PC-9 (cell line): ENCODE measurements at regions not wholly inside any gene's neighbourhood (a gene's known extent, or its start where the extent isn't known, plus 50 kb on each side); places are given as distances from the start of the nearest gene placed in this dataset.

ENCODE experiments used
- BruUV-seq: library from RNA; stranded (reverse); fragments of 400-500 nt; replicated peaks from 2 replicates; lab custom pipeline; 2021; lab: Mats Ljungman, UMichigan
- CTCF ChIA-PET: fragments of 300-600 bp; sonication (Branson Sonifier 250); formaldehyde crosslinking; loops from one replicate; lab custom pipeline; 2022; ENCODE audit warnings: antibody characterized with exemption; lab: Charles Lee
- POLR2A ChIA-PET: fragments of 300-600 bp; sonication (Branson Sonifier 250); formaldehyde crosslinking; loops from one replicate; lab custom pipeline; 2022; ENCODE audit warnings: antibody characterized with exemption; ENCODE audit not compliant: unreplicated experiment; lab: Charles Lee
- DNase-seq, 2 experiments: peaks; one replicate each; pipeline versions ENCODE4 v3.0.0 to v3.0.0-alpha.2; 2015 to 2022; ENCODE audit warnings: mixed read lengths in 1 of 2
- H2AFZ ChIP-seq: fragments of 200-600 bp; sonication (generic); 2 replicates; pipeline ENCODE4 v1.8.1; 2017; ENCODE audit warnings: antibody characterized with exemption
- H3F3A ChIP-seq: fragments of 200-600 bp; sonication (generic); 2 replicates; pipeline ENCODE4 v1.8.1; 2017; ENCODE audit warnings: antibody characterized with exemption, mild to moderate bottlenecking, low read depth; ENCODE audit not compliant: insufficient read depth
- H3K27ac ChIP-seq: fragments of 200-600 bp; sonication (generic); 2 replicates; pipeline ENCODE4 v1.6.1; 2016; ENCODE audit warnings: mixed run types
- H3K27me3 ChIP-seq: fragments of 200-600 bp; sonication (generic); 2 replicates; pipeline ENCODE4 v1.6.1; 2016; ENCODE audit warnings: low read depth, mixed run types; ENCODE audit not compliant: insufficient read depth
- H3K36me3 ChIP-seq: fragments of 200-600 bp; sonication (generic); 2 replicates; pipeline ENCODE4 v1.6.1; 2016; ENCODE audit warnings: low read depth, mixed run types
- H3K4me1 ChIP-seq: fragments of 200-600 bp; sonication (generic); replicated peaks from 2 replicates; pipeline ENCODE4 v1.6.1; 2016; ENCODE audit warnings: mixed run types; ENCODE audit not compliant: insufficient read depth
- H3K4me2 ChIP-seq: fragments of 200-600 bp; sonication (generic); 2 replicates; pipeline ENCODE4 v1.6.1; 2017; ENCODE audit warnings: mixed run types
- H3K4me3 ChIP-seq: fragments of 200-600 bp; sonication (generic); 2 replicates; pipeline ENCODE4 v1.6.1; 2016; ENCODE audit warnings: mixed run types
- H3K79me2 ChIP-seq: fragments of 200-600 bp; sonication (generic); 2 replicates; pipeline ENCODE4 v1.6.1; 2017; ENCODE audit warnings: low read depth, mixed run types
- H3K9me2 ChIP-seq: fragments of 200-600 bp; sonication (generic); 2 replicates; pipeline ENCODE4 v1.8.1; 2017; ENCODE audit warnings: mild to moderate bottlenecking; ENCODE audit not compliant: insufficient read depth
- H3K9me3 ChIP-seq: fragments of 200-600 bp; sonication (generic); 2 replicates; pipeline ENCODE4 v1.8.1; 2016; ENCODE audit warnings: low read depth; ENCODE audit not compliant: insufficient read depth
- H4K20me1 ChIP-seq: fragments of 200-600 bp; sonication (generic); 2 replicates; pipeline ENCODE4 v1.8.1; 2017; ENCODE audit not compliant: insufficient read depth
- CTCF ChIP-seq: fragments of 200-600 bp; sonication (generic); conservative IDR thresholded peaks from 2 replicates; pipeline ENCODE4 v1.6.1; 2017; ENCODE audit warnings: mixed run types, antibody characterized with exemption, mild to moderate bottlenecking, moderate library complexity
- EZH2 ChIP-seq: fragments of 200-600 bp; sonication (generic); IDR thresholded peaks from 2 replicates; pipeline ENCODE4 v1.8.0; 2017; ENCODE audit warnings: antibody characterized with exemption, low read depth
- intact Hi-C: fragments of 100-400 bp; cut with micrococcal nuclease; formaldehyde crosslinking; loops from one replicate; pipeline ENCODE4 v1.10.0; 2022; ENCODE audit not compliant: unreplicated experiment

GRCh38 chr10:27413387-27413786, 90.7 kb upstream of the RAB18 start:
- ChIA-PET CTCF (no interaction called here), POLR2A (no interaction called here)
- Histone ChIP-seq H3K4me2 (no peak overlapping the region), H4K20me1 (no peaks in the 10 kb centered on the region), H3K36me3 (no peaks in the 10 kb centered on the region), H3K9me3 (no peaks in the 10 kb centered on the region), H3K9me2 (no peaks in the 10 kb centered on the region), H3K4me3 (no peak overlapping the region), H3K4me1 (no peaks in the 10 kb centered on the region), H3K27me3 (peaks cover 11% of the 10 kb centered on the region; the same call in 1 of the 2 replicates), H3K79me2 (no peaks in the 10 kb centered on the region), H3F3A (no peaks in the 10 kb centered on the region), H3K27ac (no peak overlapping the region), H2AFZ (no peak overlapping the region)
- no peak for DNase-seq
- intact Hi-C loops = no loop called here
- TF ChIP-seq EZH2 = no peak
- no peak for TF ChIP-seq CTCF
- BruUV-seq = no TSS peak

- BruUV-seq = no TSS peak
- Histone ChIP-seq H3K4me2 (no peak overlapping the region), H2AFZ (no peak overlapping the region), H3K4me3 (no peak overlapping the region), H3K9me3 (no peaks in the 10 kb centered on the region), H3K4me1 (no peaks in the 10 kb centered on the region), H4K20me1 (no peaks in the 10 kb centered on the region), H3K79me2 (no peaks in the 10 kb centered on the region), H3K9me2 (no peaks in the 10 kb centered on the region), H3K27ac (no peak overlapping the region), H3F3A (no peaks in the 10 kb centered on the region), H3K36me3 (no peaks in the 10 kb centered on the region), H3K27me3 (peaks cover 9% of the 10 kb centered on the region; the same call in 1 of the 2 replicates)
- intact Hi-C loops = no loop called here
- TF ChIP-seq CTCF (no peak), EZH2 (no peak)
- ChIA-PET POLR2A (no interaction called here), CTCF (no interaction called here)
- DNase-seq = no peak
These were observed 94.0 kb upstream of the RAB18 start for GRCh38 chr10:27410153-27410552.

- H3K27me3 ChIP-seq = peaks cover 15% of the 10 kb centered on the region
- DNase-seq = no peak
- no peaks in the 10 kb centered on the region for H3K9me3 ChIP-seq
- TF ChIP-seq EZH2 (no peak), CTCF (no peak)
- no peaks in the 10 kb centered on the region for H3K79me2 ChIP-seq
- ChIA-PET POLR2A (no interaction called here), CTCF (interaction anchor here (0.7 kb wide), 1 partner anchor 693 kb away, joined by 5 read pairs; no protein-coding TSS in a partner anchor)
- H3K4me3 ChIP-seq = no peak overlapping the region
- H3K4me1 ChIP-seq = no peaks in the 10 kb centered on the region
- no peak overlapping the region for H3K27ac ChIP-seq
- H3K4me2 ChIP-seq = no peak overlapping the region
- BruUV-seq = no TSS peak
- H2AFZ ChIP-seq = no peak overlapping the region
- intact Hi-C loops = no loop called here
- no peaks in the 10 kb centered on the region for H4K20me1 ChIP-seq
- H3F3A ChIP-seq = no peaks in the 10 kb centered on the region
- H3K9me2 ChIP-seq = no peaks in the 10 kb centered on the region
- H3K36me3 ChIP-seq = no peaks in the 10 kb centered on the region
These were observed 96.8 kb upstream of the RAB18 start for GRCh38 chr10:27407271-27407670.
